HG02678 (cell line): ENCODE measurements at regions not wholly inside any gene's neighbourhood (a gene's known extent, or its start where the extent isn't known, plus 50 kb on each side); places are given as distances from the start of the nearest gene placed in this dataset.

Source experiments
- ATAC-seq: cut with Tn5 transposase; IDR thresholded peaks from one replicate; pipeline ENCODE4 v1.9.1; 2021; ENCODE audit warnings: mild to moderate bottlenecking, moderate library complexity; ENCODE audit not compliant: unreplicated experiment

- ATAC-seq = no peak
Measured at GRCh38 chr6:169972101-169972651, 220.8 kb downstream of the ERMARD start.

- no peak for ATAC-seq
Measured at GRCh38 chr6:169971081-169971861, 219.8 kb downstream of the ERMARD start.

GRCh38 chr6:169970306-169970988 lies 219.0 kb downstream of the ERMARD start:
- ATAC-seq = no peak

- ATAC-seq = no peak
Measured at GRCh38 chr6:169969372-169970099, 218.1 kb downstream of the ERMARD start.

- ATAC-seq = no peak
Measured at GRCh38 chr6:169968541-169969270, 217.3 kb downstream of the ERMARD start.

- ATAC-seq = no peak
Measured at GRCh38 chr6:169967687-169968086, 216.3 kb downstream of the ERMARD start.

- no peak for ATAC-seq
Measured at GRCh38 chr6:169966312-169967181, 215.1 kb downstream of the ERMARD start.

GRCh38 chr6:169965657-169966311 lies 214.4 kb downstream of the ERMARD start:
- no peak for ATAC-seq

GRCh38 chr6:169965239-169965638 lies 213.8 kb downstream of the ERMARD start:
- ATAC-seq = no peak

- no peak for ATAC-seq
Measured at GRCh38 chr6:169964486-169965180, 213.2 kb downstream of the ERMARD start.

GRCh38 chr6:169963581-169964297 lies 212.3 kb downstream of the ERMARD start:
- no peak for ATAC-seq

GRCh38 chr6:169962604-169963469 lies 211.4 kb downstream of the ERMARD start:
- ATAC-seq = no peak

GRCh38 chr6:169961772-169962561 lies 210.5 kb downstream of the ERMARD start:
- no peak for ATAC-seq

GRCh38 chr6:169960886-169961611 lies 209.6 kb downstream of the ERMARD start:
- no peak for ATAC-seq

GRCh38 chr6:169960521-169960885 lies 209.1 kb downstream of the ERMARD start:
- no peak for ATAC-seq

- ATAC-seq = no peak
Measured at GRCh38 chr6:169960003-169960344, 208.6 kb downstream of the ERMARD start.
